Heart right ventricle (tissue), 16 donors: ENCODE measurements at regions not wholly inside any gene's neighbourhood (a gene's known extent, or its start where the extent isn't known, plus 50 kb on each side); places are given as distances from the start of the nearest gene placed in this dataset.

ENCODE experiments used
- ATAC-seq, 8 donors: fragments of 200-7000 bp; cut with Tn5 transposase; one replicate each; pipeline ENCODE4 v1.9.1; 2020; ENCODE audit warnings: mild to moderate bottlenecking in 8 of 8, moderate library complexity in 8 of 8, moderate number of reproducible peaks in 1 of 8
- DNase-seq, 2 donors: peaks; one replicate each; pipeline ENCODE4 v3.0.0-alpha.2; 2020
- H3K27ac ChIP-seq, 10 donors: fragments of 200-600 bp; sonication (generic) in 2 of 10; one replicate each; pipeline versions ENCODE4 v1.5.0 to v1.8.0; 2020 to 2022; ENCODE audit warnings: mild to moderate bottlenecking in 3 of 10
- H3K27me3 ChIP-seq, 7 donors: fragments of 200-600 bp; one replicate each; pipeline ENCODE4 v1.8.0; 2021 to 2022; ENCODE audit warnings: mild to moderate bottlenecking in 2 of 7
- H3K36me3 ChIP-seq, 9 donors: fragments of 200-600 bp; sonication (generic) in 1 of 9; one replicate each; pipeline versions ENCODE4 v1.5.0 to v1.8.0; 2020 to 2022; ENCODE audit warnings: mild to moderate bottlenecking in 2 of 9
- H3K4me1 ChIP-seq, 9 donors: fragments of 200-600 bp; sonication (generic) in 1 of 9; one replicate each; pipeline versions ENCODE4 v1.5.0 to v1.8.0; 2020 to 2022; ENCODE audit warnings: mild to moderate bottlenecking in 4 of 9
- H3K4me3 ChIP-seq, 10 donors: fragments of 200-600 bp; sonication (generic) in 2 of 10; one replicate each; pipeline versions ENCODE4 v1.5.0 to v1.8.0; 2020 to 2022; ENCODE audit warnings: mild to moderate bottlenecking in 7 of 10, moderate library complexity in 2 of 10
- H3K9me3 ChIP-seq, 11 donors: fragments of 200-600 bp in 10 of 11; sonication (generic) in 2 of 11; one replicate each; pipeline versions ENCODE4 v1.5.0 to v1.8.0; 2013 to 2022; ENCODE audit warnings: mild to moderate bottlenecking in 2 of 11, control low read depth in 1 of 11, moderate library complexity in 1 of 11
- CTCF ChIP-seq, 9 donors: fragments of 200-600 bp; sonication (generic) in 2 of 9; IDR thresholded peaks; one replicate each; pipeline versions ENCODE4 v1.5.0 to v1.8.0; 2021 to 2022; ENCODE audit warnings: antibody characterized with exemption in 9 of 9, mild to moderate bottlenecking in 5 of 9, moderate library complexity in 1 of 9
- WGBS, 2 donors: extraction: QIAGEN DNeasy Blood & Tissue Kit; methylation state at CpG; one replicate each; pipeline ENCODE4 v1.1.7; 2013; ENCODE audit warnings: inconsistent platforms in 1 of 2; 5-methylcytosine and 5-hydroxymethylcytosine counted together
- intact Hi-C, 10 donors: fragments of 100-400 bp; cut with DNase I; formaldehyde crosslinking; loops; one replicate each; pipeline versions ENCODE4 v1.11.1 to v1.14.2; 2022
- donor health status: Arrhythmogenic right ventricular cardiomyopathy.
- donor health status: ischemic (EF 13 %, LVEDD 7.1; RV severe dilation, severe dysfunction).
- donor health status: healthy with polysubstance abuse.
- donor health status: DM: no; HTN: yes; CAD: no.
- donor health status: DM: no; HTN: no; CAD: no.
- donor health status: ischemic (EF 25% LVEDD 6.9; RV normal size, moderate dysfunction).
- donor health status: ischemic (EF 25% LVEDD 5.7; RV mildly dilated, moderate dysfunction).
- donor health status: healthy.
- donor health status: DM: yes; HTN: yes; CAD: no.
- donor health status: Ischemic cardiomyopathy.
- donor health status: ischemic (EF 35%, LVEDD 5.7; RV mildly dilated, moderate dysfunction).
- donor health status: nonischemic (EF 11% LVEDD 7.7; RV severe dilation, severe dysfunction).
- donor health status: DM: yes; HTN: yes; CAD: no.
- donor health status: PGD.
- donor health status: ischemic (EF 29% LVEDD 5.4; RV normal size, mild dysfunction).
- donor health status: nonischemic (EF 23%, LVEDD 6.1; RV moderate dilation, normal function).

GRCh38 chr14:65993103-65993502 lies 493.1 kb upstream of the CCDC196 start:
- intact Hi-C loops: no loop called here
- H3K9me3 ChIP-seq: no peaks in the 10 kb centered on the region
- no peaks in the 10 kb centered on the region for H3K27me3 ChIP-seq
- no peaks in the 10 kb centered on the region for H3K36me3 ChIP-seq
- no peak overlapping the region for H3K27ac ChIP-seq
- ATAC-seq (no peak), DNase-seq (no peak)
- no peak for TF ChIP-seq CTCF (IDR thresholded peaks at IDR 0.05)
- H3K4me3 ChIP-seq: no peak overlapping the region
- WGBS, 2 donors: 80 to 84% methylated on average over 3 of the region's 3 CpGs
- H3K4me1 ChIP-seq: no peaks in the 10 kb centered on the region

- intact Hi-C loops: no loop called here
- H3K36me3 ChIP-seq: no peaks in the 10 kb centered on the region
- no peak for TF ChIP-seq CTCF (IDR thresholded peaks at IDR 0.05)
- no peaks in the 10 kb centered on the region for H3K27me3 ChIP-seq
- DNase-seq (no peak), ATAC-seq (no peak)
- H3K27ac ChIP-seq: no peak overlapping the region
- peaks cover 0 to 5% (median 0%) of the 10 kb centered on the region in 11 donors for H3K9me3 ChIP-seq
- H3K4me1 ChIP-seq: no peaks in the 10 kb centered on the region
- no peak overlapping the region for H3K4me3 ChIP-seq
- 59 to 73% methylated on average over 5 of the region's 5 CpGs for WGBS, 2 donors
Observed at GRCh38 chr14:65993996-65994395, 492.2 kb upstream of the CCDC196 start.

GRCh38 chr14:65997347-65997746 lies 488.8 kb upstream of the CCDC196 start:
- 84 to 90% methylated on average over 2 of the region's 2 CpGs for WGBS, 2 donors
- H3K9me3 ChIP-seq: peaks cover 0 to 24% (median 11%) of the 10 kb centered on the region in 11 donors
- no peak for TF ChIP-seq CTCF (IDR thresholded peaks at IDR 0.05)
- H3K27me3 ChIP-seq: peaks cover 0 to 6% (median 0%) of the 10 kb centered on the region in 7 donors
- no peaks in the 10 kb centered on the region for H3K4me1 ChIP-seq
- DNase-seq (no peak), ATAC-seq (no peak)
- no peak overlapping the region for H3K27ac ChIP-seq
- H3K36me3 ChIP-seq: no peaks in the 10 kb centered on the region
- intact Hi-C loops: no loop called here
- H3K4me3 ChIP-seq: no peak overlapping the region

- WGBS, 2 donors: 75 to 76% methylated on average over 1 of the region's 1 CpG
- Histone ChIP-seq H3K9me3 (peaks cover 0 to 24% (median 11%) of the 10 kb centered on the region in 11 donors), H3K4me3 (no peak overlapping the region), H3K36me3 (no peaks in the 10 kb centered on the region), H3K27me3 (peaks cover 0 to 10% (median 0%) of the 10 kb centered on the region in 7 donors), H3K27ac (no peak overlapping the region), H3K4me1 (no peaks in the 10 kb centered on the region)
- TF ChIP-seq CTCF (IDR thresholded peaks at IDR 0.05): no peak
- intact Hi-C loops: no loop called here
- DNase-seq: no peak
- ATAC-seq: no peak
Observed at GRCh38 chr14:65999865-66000264, 486.3 kb upstream of the CCDC196 start.
